HUES6 (cell line): ENCODE measurements at regions not wholly inside any gene's neighbourhood (a gene's known extent, or its start where the extent isn't known, plus 50 kb on each side); places are given as distances from the start of the nearest gene placed in this dataset.

Experiments used
- H3K27ac ChIP-seq: 2 replicates; pipeline ENCODE4 v1.7.0; 2013; ENCODE audit warnings: low read depth, mild to moderate bottlenecking, low read length, inconsistent platforms
- H3K27me3 ChIP-seq: 2 replicates; pipeline ENCODE4 v1.6.1; 2013; ENCODE audit warnings: low read length; ENCODE audit not compliant: control insufficient read depth, insufficient read depth
- H3K36me3 ChIP-seq: 2 replicates; pipeline ENCODE4 v1.6.1; 2013; ENCODE audit warnings: low read length; ENCODE audit not compliant: control insufficient read depth, insufficient read depth
- H3K4me1 ChIP-seq: 2 replicates; pipeline ENCODE4 v1.6.1; 2013; ENCODE audit warnings: low read length; ENCODE audit not compliant: control insufficient read depth, insufficient read depth
- H3K4me3 ChIP-seq: 2 replicates; pipeline ENCODE4 v1.5.1; 2013; ENCODE audit warnings: low read depth, low read length
- H3K9ac ChIP-seq: one replicate; pipeline ENCODE4 v1.6.1; 2013; ENCODE audit warnings: mild to moderate bottlenecking, low read length
- H3K9me3 ChIP-seq: 2 replicates; pipeline ENCODE4 v1.6.1; 2013; ENCODE audit warnings: low read depth, low read length; ENCODE audit not compliant: control insufficient read depth, insufficient read depth

DNA sequence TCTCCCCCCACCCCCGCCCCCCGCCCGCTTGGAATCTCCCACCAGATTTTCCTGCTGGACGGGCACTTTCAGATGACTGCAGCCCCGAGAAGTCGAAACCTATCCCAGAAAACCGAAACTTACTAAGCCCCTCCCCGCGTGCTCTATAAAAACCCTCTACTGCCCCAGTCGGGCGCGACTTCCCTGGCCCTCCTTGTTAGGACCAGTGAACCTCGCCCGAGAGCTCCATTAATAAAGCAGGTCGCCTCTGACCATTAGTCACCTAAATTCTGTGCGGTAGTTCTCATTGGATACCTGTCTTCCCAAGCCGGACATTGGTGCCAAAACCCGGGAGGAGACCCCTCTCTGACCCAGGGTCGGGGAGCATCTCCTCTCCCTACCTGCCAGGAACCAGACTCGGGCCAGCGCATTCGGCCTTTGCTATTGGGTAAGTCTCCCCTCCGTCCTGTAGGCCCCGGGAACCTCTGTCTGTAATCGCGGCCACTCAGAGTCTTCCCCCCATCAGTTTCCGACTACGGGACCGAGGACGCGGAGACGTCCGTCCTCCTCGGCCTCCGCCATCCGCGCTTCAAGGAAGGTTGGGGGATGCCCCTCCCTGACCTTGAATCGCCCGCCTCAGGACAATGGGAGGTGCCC, 958.0 kb downstream of the RPA4 start:
- peaks cover 11% of the 10 kb centered on the region for H3K4me1 ChIP-seq
- no peaks in the 10 kb centered on the region for H3K27me3 ChIP-seq
- no peak overlapping the region for H3K27ac ChIP-seq
- H3K9ac ChIP-seq, result no peak overlapping the region
- H3K36me3 ChIP-seq, result no peaks in the 10 kb centered on the region
- H3K9me3 ChIP-seq, result peaks cover 52% of the 10 kb centered on the region
- no peak overlapping the region for H3K4me3 ChIP-seq

DNA sequence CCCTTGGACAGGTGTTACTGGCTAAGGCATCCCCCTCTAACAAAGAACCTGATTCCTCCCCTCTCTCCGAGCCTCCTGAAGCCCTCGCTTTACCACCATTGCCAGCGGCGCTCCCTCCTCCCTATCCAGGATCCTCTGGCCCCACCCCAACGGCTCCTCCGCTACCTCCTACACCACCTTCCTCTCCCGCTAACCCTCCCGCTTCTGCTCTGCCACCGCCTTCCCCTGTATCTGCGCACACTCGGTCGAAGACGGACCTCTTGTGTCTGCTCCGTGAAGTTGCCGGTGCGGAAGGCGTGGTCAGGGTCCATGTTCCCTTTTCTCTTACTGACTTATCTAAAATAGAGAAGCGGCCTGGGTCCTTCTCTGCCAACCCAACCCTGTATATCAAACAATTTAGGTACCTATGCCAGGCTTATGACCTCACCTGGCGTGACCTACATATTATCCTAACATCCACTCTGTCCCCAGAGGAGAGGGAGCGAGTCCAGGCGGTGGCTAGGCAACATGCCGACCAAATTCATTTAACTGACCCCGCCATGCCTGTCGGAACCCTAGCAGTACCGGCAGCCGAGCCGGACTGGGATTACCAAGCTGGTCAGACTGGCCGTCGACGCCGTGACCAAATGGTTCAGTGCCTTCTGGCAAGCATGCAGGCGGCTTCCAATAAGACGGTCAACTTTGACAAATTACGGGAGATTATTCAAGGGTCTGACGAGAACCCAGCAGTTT, 958.9 kb downstream of the RPA4 start:
- no peak overlapping the region for H3K27ac ChIP-seq
- peaks cover 4% of the 10 kb centered on the region for H3K4me1 ChIP-seq
- H3K4me3 ChIP-seq, result no peak overlapping the region
- H3K9ac ChIP-seq, result no peak overlapping the region
- H3K27me3 ChIP-seq, result no peaks in the 10 kb centered on the region
- no peaks in the 10 kb centered on the region for H3K36me3 ChIP-seq
- H3K9me3 ChIP-seq, result peaks cover 60% of the 10 kb centered on the region

DNA sequence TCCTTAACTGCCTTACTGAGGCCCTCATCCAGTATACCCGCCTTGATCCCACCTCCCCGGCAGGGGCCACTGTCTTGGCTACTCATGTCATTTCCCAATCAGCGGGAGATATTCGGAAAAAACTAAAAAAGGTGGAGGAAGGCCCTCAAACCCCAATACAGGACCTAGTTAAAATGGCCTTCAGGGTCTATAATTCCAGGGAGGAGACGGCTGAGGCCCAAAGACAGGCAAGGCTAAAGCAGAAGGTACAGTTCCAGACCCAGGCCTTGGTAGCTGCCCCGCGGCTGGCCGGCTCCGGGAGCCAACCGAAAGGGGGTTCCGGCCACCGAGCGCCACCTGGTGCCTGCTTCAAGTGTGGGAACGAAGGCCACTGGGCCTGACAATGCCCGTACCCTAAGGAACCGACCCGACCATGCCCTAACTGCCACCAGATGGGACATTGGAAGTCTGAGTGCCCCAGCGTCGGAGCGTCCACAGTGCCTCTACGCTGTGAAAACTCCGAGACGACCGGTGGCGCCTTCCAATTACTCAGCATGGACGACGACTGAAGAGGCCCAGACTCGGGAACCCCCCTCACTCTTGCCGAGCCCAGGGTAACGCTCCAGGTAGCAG, 959.6 kb downstream of the RPA4 start:
- H3K36me3 ChIP-seq, result no peaks in the 10 kb centered on the region
- no peak overlapping the region for H3K4me3 ChIP-seq
- H3K9ac ChIP-seq, result no peak overlapping the region
- H3K27me3 ChIP-seq, result no peaks in the 10 kb centered on the region
- H3K9me3 ChIP-seq, result peaks cover 66% of the 10 kb centered on the region
- no peak overlapping the region for H3K27ac ChIP-seq
- no peaks in the 10 kb centered on the region for H3K4me1 ChIP-seq

DNA sequence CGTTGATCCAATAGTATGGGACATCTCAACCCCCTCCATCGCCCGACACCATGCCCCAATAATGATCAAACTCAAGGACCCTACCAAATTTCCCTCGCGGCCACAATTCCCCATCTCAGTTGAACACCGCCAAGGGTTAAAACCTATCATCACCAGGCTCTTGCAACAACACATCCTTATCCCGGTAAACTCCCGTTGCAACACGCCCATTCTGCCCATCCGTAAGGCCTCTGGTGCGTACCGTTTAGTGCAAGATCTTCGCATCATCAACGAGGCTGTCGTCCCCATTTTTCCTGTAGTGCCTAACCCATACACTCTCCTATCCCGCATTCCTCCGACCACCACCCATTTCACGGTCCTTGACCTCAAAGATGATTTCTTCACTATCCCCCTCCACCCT, 960.5 kb downstream of the RPA4 start:
- H3K4me3 ChIP-seq, result no peak overlapping the region
- H3K9ac ChIP-seq, result no peak overlapping the region
- no peaks in the 10 kb centered on the region for H3K4me1 ChIP-seq
- no peak overlapping the region for H3K27ac ChIP-seq
- peaks cover 72% of the 10 kb centered on the region for H3K9me3 ChIP-seq
- H3K27me3 ChIP-seq, result no peaks in the 10 kb centered on the region
- H3K36me3 ChIP-seq, result no peaks in the 10 kb centered on the region

DNA sequence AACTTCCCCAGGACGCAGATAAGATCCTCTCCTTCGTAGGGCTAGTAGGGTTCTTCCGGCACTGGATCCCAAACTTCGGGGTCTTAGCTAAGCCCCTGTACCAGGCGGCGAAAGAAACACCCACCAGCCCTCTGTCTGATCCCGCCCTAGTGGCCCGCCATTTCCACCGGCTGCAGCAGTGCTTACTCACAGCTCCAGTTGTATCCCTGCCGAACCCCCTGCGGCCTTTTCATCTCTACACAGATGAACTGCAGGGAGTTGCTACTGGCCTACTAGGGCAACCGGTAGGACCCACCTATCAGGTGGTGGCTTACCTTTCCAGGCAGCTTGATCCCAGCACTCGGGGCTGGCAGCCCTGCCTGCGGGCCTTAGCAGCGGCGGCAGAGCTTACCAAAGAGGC, 961.2 kb downstream of the RPA4 start:
- H3K9ac ChIP-seq, result no peak overlapping the region
- H3K4me1 ChIP-seq, result no peaks in the 10 kb centered on the region
- peaks cover 74% of the 10 kb centered on the region for H3K9me3 ChIP-seq
- H3K27ac ChIP-seq, result no peak overlapping the region
- H3K27me3 ChIP-seq, result no peaks in the 10 kb centered on the region
- H3K36me3 ChIP-seq, result no peaks in the 10 kb centered on the region
- H3K4me3 ChIP-seq, result no peak overlapping the region

DNA sequence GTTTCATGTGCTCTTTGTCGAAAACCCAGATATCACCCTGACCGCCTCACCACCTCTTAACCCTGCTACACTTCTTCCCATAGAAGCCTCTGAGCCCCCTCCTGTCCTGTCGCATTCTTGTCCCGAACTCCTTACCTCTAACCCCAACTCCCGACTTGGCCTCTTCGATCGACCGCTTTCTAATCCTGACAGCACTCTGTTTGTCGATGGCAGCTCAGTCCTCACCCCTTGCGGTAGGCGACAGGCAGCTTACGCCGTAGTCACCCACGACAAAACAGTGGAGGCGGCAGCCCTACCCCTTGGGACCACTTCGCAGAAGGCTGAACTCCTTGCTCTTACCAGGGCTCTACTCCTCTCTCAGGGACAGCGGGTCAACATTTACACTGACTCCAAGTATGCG, 961.7 kb downstream of the RPA4 start:
- Histone ChIP-seq H3K4me3 (no peak overlapping the region), H3K27me3 (no peaks in the 10 kb centered on the region), H3K9ac (no peak overlapping the region), H3K27ac (no peak overlapping the region), H3K36me3 (no peaks in the 10 kb centered on the region), H3K9me3 (peaks cover 74% of the 10 kb centered on the region), H3K4me1 (no peaks in the 10 kb centered on the region)

DNA sequence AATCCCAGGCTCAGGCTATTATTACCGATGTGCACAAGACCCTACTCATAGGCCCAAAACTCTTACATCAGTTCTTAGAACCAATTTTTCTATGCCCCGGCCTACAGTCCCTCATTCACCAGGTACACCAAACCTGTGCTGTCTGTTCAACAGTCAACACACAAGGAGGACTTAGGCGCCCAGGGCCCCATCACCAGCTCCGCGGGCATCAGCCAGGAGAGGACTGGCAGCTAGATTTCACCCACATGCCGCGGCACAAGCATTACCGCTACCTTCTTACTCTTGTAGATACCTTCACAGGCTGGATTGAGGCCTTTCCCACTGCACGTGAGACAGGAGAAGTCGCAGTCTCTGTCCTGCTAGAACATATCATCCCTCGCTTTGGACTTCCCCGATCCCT, 962.5 kb downstream of the RPA4 start:
- no peak overlapping the region for H3K27ac ChIP-seq
- no peaks in the 10 kb centered on the region for H3K36me3 ChIP-seq
- H3K27me3 ChIP-seq, result no peaks in the 10 kb centered on the region
- H3K9me3 ChIP-seq, result peaks cover 74% of the 10 kb centered on the region
- no peak overlapping the region for H3K4me3 ChIP-seq
- no peaks in the 10 kb centered on the region for H3K4me1 ChIP-seq
- H3K9ac ChIP-seq, result no peak overlapping the region

DNA sequence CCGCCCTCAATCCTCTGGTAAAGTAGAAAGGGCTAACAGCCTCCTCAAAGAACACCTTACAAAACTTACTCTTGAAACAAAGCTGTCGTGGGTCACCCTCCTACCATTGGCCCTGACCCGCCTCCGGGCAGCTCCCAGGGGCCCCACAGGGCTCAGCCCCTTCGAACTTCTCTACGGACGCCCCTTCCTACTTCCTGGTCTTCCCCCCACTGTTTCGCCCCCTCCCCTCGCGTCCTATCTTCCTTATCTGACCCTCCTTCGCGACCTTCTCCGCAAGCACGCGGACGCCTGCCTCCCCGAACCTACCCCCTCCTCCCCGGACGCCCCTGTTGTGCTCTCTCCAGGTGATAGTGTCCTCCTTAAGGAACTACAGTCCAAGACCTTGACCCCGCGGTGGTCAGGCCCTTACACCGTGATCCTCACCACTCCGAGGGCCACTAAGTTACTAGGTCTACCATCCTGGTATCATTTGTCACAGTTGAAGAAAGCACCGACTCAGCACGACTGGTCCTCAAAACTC, 963.1 kb downstream of the RPA4 start:
- Histone ChIP-seq H3K4me3 (no peak overlapping the region), H3K9me3 (peaks cover 71% of the 10 kb centered on the region)

DNA sequence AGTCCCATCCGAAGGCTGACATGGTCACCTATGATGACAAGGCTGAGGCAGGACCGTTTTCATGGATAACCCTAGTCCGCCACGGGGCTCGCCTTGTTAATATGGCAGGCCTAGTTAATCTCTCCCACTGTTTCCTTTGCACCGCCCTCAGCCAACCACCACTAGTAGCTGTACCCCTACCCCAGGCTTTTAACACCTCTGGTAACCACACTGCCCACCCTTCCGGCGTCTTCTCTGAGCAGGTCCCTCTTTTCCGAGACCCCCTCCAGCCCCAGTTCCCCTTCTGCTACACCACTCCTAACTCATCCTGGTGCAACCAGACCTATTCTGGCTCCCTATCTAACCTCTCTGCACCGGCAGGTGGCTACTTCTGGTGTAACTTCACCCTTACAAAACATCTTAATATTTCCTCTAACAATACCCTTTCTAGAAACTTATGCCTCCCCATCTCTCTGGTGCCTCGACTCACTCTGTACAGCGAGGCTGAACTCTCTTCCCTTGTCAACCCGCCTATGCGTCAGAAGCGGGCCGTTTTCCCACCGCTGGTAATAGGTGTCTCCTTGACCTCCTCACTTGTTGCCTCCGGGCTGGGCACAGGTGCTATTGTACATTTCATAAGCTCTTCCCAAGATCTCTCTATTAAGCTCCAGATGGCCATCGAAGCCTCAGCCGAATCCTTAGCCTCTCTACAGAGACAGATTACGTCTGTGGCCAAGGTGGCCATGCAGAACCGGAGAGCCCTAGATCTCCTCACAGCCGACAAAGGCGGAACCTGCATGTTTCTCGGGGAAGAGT, 964.4 kb downstream of the RPA4 start:
- Histone ChIP-seq H3K36me3 (no peaks in the 10 kb centered on the region), H3K4me3 (no peak overlapping the region), H3K9ac (no peak overlapping the region), H3K27ac (no peak overlapping the region), H3K27me3 (no peaks in the 10 kb centered on the region), H3K9me3 (peaks cover 58% of the 10 kb centered on the region), H3K4me1 (no peaks in the 10 kb centered on the region)

More for the DNA sequence above, 963.1 kb downstream of the RPA4 start:
- Histone ChIP-seq H3K27me3 (no peaks in the 10 kb centered on the region), H3K36me3 (no peaks in the 10 kb centered on the region), H3K9ac (no peak overlapping the region), H3K27ac (no peak overlapping the region), H3K4me1 (no peaks in the 10 kb centered on the region)

DNA sequence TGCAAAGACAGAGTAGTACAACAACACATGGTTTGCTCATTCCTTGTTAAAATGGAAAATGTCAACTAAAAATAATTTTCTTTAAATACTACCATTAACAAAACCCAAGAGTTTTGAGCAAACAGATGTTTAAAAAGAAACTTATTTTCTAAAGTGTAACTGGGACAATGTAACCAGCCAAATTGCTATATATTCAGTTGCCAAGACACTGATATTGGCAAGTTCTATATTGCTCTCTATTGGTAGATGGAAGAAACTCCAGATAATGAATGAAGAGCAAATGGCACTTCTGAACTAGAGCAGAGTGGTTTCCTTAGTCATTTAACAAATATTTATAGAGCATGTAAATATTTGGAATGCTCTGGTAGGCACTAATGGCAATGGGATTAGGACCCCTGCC, 966.2 kb downstream of the RPA4 start:
- Histone ChIP-seq H3K27ac (no peak overlapping the region), H3K4me1 (no peaks in the 10 kb centered on the region), H3K9ac (no peak overlapping the region), H3K9me3 (peaks cover 39% of the 10 kb centered on the region), H3K4me3 (no peak overlapping the region), H3K36me3 (no peaks in the 10 kb centered on the region), H3K27me3 (no peaks in the 10 kb centered on the region)
